DOHH2 (cell line): ENCODE measurements at regions not wholly inside any gene's neighbourhood (a gene's known extent, or its start where the extent isn't known, plus 50 kb on each side); places are given as distances from the start of the nearest gene placed in this dataset.

ENCODE experiments used
- H3F3A ChIP-seq: fragments of 200-600 bp; sonication (generic), shearing (Covaris generic); 2 replicates; pipeline ENCODE4 v1.6.0; 2016; ENCODE audit warnings: antibody characterized with exemption, mild to moderate bottlenecking; ENCODE audit not compliant: control insufficient read depth, insufficient read depth
- H3K27ac ChIP-seq: fragments of 200-600 bp; sonication (generic); 2 replicates; pipeline ENCODE4 v1.5.1; 2014; ENCODE audit warnings: low read depth, mild to moderate bottlenecking, low read length, moderate library complexity
- H3K27me3 ChIP-seq: fragments of 200-600 bp; sonication (generic); 2 replicates; pipeline ENCODE4 v1.6.1; 2014; ENCODE audit warnings: mild to moderate bottlenecking, low read length, mixed read lengths; ENCODE audit not compliant: control insufficient read depth
- H3K36me3 ChIP-seq: fragments of 200-600 bp; sonication (generic); 2 replicates; pipeline ENCODE4 v1.6.1; 2014; ENCODE audit warnings: mild to moderate bottlenecking, low read length, moderate library complexity, mixed read lengths; ENCODE audit not compliant: control insufficient read depth
- H3K4me1 ChIP-seq: fragments of 200-600 bp; sonication (generic); 2 replicates; pipeline ENCODE4 v1.6.1; 2014; ENCODE audit warnings: mild to moderate bottlenecking, low read length, mixed read lengths; ENCODE audit not compliant: control insufficient read depth
- H3K4me2 ChIP-seq: fragments of 200-600 bp; sonication (generic); 2 replicates; pipeline ENCODE4 v1.6.0; 2014; ENCODE audit warnings: mild to moderate bottlenecking, low read length, moderate library complexity
- H3K4me3 ChIP-seq: fragments of 200-600 bp; sonication (generic); 2 replicates; pipeline ENCODE4 v1.5.1; 2014; ENCODE audit warnings: mild to moderate bottlenecking, low read length, mixed read lengths
- H3K79me2 ChIP-seq: fragments of 200-600 bp; sonication (generic); 2 replicates; pipeline ENCODE4 v1.6.1; 2014; ENCODE audit warnings: mild to moderate bottlenecking, low read length, mixed read lengths; ENCODE audit not compliant: control insufficient read depth
- H3K9me2 ChIP-seq: fragments of 200-600 bp; sonication (generic); replicated peaks from 2 replicates; pipeline ENCODE4 v1.6.1; 2014; ENCODE audit warnings: mild to moderate bottlenecking, low read length, mixed read lengths; ENCODE audit not compliant: control insufficient read depth
- H3K9me3 ChIP-seq: fragments of 200-600 bp; sonication (generic); 2 replicates; pipeline ENCODE4 v1.6.1; 2014; ENCODE audit warnings: antibody characterized with exemption, low read length, mixed read lengths; ENCODE audit not compliant: control insufficient read depth, insufficient read depth
- H4K20me1 ChIP-seq: fragments of 200-600 bp; sonication (generic); 2 replicates; pipeline ENCODE4 v1.6.0; 2014; ENCODE audit warnings: low read depth, mild to moderate bottlenecking, antibody characterized with exemption, low read length, moderate library complexity; ENCODE audit not compliant: control insufficient read depth, insufficient read depth
- CTCF ChIP-seq: fragments of 200-600 bp; sonication (generic); IDR thresholded peaks from one replicate; pipeline ENCODE4 v1.5.1; 2014; ENCODE audit warnings: antibody characterized with exemption, mild to moderate bottlenecking, low read depth, low read length; ENCODE audit not compliant: poor library complexity, severe bottlenecking
- EZH2phosphoT487 ChIP-seq: fragments of 200-600 bp; sonication (generic); IDR thresholded peaks from 2 replicates; pipeline ENCODE4 v1.6.1; 2017; ENCODE audit warnings: borderline replicate concordance, mild to moderate bottlenecking, antibody characterized with exemption, low read length, moderate library complexity, mixed read lengths

DNA sequence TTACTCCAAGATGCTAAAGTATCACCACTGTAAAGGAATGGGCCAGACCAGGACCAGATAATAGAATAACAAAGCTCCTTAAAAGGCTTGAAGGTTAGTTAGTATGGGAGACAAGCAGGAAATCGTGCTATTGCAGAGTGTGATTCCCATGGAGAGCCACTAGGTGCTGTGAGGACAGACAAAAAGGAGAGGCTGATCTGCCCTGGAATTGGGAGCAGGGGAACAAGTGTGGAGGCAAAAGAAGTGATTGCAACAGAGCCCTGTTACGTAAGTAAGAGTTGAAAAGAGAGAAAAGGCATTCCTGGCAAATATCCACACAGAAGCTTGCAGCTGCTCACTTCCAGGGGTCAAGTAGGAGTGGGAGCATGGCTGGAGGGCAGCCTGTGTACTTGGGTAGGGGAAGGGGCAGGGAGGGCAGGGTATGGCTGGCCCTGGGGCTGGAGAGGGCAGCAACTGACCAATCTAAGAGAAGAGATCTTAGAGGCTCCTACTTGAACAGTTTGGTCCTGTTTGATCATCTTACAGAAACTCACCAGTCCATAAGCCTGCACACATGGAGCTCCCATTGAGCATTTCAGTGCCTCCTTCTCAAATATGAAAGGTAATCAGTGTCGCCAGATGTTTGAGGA lies 207.7 kb upstream of the GJB5 start:
- H3K9me3 ChIP-seq, result no peaks in the 10 kb centered on the region
- no peak overlapping the region for H3K27ac ChIP-seq
- H3F3A ChIP-seq, result no peaks in the 10 kb centered on the region
- TF ChIP-seq EZH2phosphoT487 (no peak), CTCF (peak; percentile 37)
- H3K4me2 ChIP-seq, result no peak overlapping the region
- no peaks in the 10 kb centered on the region for H4K20me1 ChIP-seq
- peaks cover 3% of the 10 kb centered on the region; the same call in 1 of the 2 replicates for H3K27me3 ChIP-seq
- no peaks in the 10 kb centered on the region for H3K4me1 ChIP-seq
- H3K9me2 ChIP-seq, result no peaks in the 10 kb centered on the region
- no peaks in the 10 kb centered on the region for H3K36me3 ChIP-seq
- H3K4me3 ChIP-seq, result no peak overlapping the region
- no peaks in the 10 kb centered on the region for H3K79me2 ChIP-seq

DNA sequence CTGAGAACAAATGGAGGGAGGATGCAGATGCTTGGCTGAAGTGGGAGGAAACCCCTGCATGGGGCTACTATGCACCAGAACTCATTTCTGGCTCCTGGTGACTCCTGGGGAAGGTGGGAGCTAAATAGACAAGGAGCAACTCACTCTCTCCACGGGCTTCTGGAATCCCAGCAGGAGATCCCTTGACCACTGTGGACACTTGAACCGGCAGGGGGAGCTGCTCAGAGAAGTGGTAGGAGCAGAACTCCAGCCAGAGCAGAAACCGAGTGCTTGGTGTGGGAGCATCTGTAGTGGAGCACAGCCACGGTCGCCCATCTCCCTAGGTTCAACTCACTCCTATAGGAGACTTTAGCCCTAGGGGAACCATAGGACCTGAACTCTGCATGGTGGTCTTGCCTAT lies 205.6 kb upstream of the GJB5 start:
- Histone ChIP-seq H3K9me2 (no peaks in the 10 kb centered on the region), H3K4me1 (no peaks in the 10 kb centered on the region), H3K27ac (no peak overlapping the region), H4K20me1 (no peaks in the 10 kb centered on the region), H3K27me3 (no peaks in the 10 kb centered on the region), H3K9me3 (no peaks in the 10 kb centered on the region), H3K4me2 (no peak overlapping the region), H3K4me3 (no peak overlapping the region), H3K79me2 (no peaks in the 10 kb centered on the region), H3K36me3 (no peaks in the 10 kb centered on the region), H3F3A (no peaks in the 10 kb centered on the region)
- peak; percentile 43 for TF ChIP-seq CTCF
- TF ChIP-seq EZH2phosphoT487, result no peak

DNA sequence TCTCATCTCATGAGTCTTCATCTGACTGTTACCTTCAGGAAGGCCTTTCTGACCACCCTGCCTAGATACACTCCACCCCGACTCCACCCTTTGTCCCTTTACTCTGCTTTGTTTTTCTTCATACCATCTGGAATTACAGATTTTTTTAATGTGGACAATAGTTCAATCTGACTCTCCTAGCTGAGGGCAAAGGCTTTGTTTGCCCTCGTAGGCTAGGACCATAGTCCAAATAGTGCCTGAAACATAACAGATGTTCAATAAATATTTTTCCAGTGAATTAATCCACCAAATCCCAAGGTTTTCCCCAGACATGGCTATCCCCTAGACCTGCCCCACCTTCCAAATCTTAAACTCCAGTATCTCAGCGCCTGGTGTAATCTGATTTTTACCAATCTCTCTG lies 176.5 kb upstream of the GJB5 start:
- Histone ChIP-seq H3K4me2 (no peak overlapping the region), H3K36me3 (no peaks in the 10 kb centered on the region), H3K27ac (no peak overlapping the region), H3K9me2 (no peaks in the 10 kb centered on the region), H3K4me3 (no peak overlapping the region), H3K27me3 (no peaks in the 10 kb centered on the region), H3K9me3 (no peaks in the 10 kb centered on the region), H3K4me1 (no peaks in the 10 kb centered on the region), H3F3A (no peaks in the 10 kb centered on the region), H3K79me2 (no peaks in the 10 kb centered on the region), H4K20me1 (no peaks in the 10 kb centered on the region)
- TF ChIP-seq EZH2phosphoT487 (no peak), CTCF (no peak)

DNA sequence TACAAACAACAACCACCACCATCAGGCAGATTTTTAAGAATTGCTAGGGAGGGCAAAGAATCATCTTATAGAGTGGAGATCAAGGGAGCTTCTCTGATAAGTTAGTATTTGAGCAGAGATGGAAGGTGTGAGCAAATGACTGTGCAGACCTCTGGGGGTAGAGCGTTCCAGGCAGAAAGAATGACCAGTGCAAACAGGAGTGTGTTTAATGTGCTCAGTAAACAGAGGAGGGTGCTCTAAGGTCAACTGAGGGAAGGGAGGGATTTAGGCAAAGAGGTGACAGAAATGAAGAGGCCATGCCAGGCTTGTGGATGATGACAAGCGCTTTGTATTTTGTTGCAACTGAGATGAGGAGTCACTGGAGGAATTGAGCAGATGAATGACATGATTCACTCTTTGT lies 172.5 kb upstream of the GJB5 start:
- Histone ChIP-seq H3F3A (no peaks in the 10 kb centered on the region), H3K9me2 (no peaks in the 10 kb centered on the region), H3K4me2 (no peak overlapping the region), H3K79me2 (no peaks in the 10 kb centered on the region), H3K27me3 (no peaks in the 10 kb centered on the region), H3K9me3 (no peaks in the 10 kb centered on the region), H4K20me1 (no peaks in the 10 kb centered on the region), H3K4me3 (no peak overlapping the region), H3K36me3 (no peaks in the 10 kb centered on the region), H3K27ac (no peak overlapping the region), H3K4me1 (no peaks in the 10 kb centered on the region)
- TF ChIP-seq CTCF (no peak), EZH2phosphoT487 (no peak)
